ENCODE measurements at regions not wholly inside any gene's neighbourhood (a gene's known extent, or its start where the extent isn't known, plus 50 kb on each side); places are given as distances from the start of the nearest gene placed in this dataset.

DNA sequence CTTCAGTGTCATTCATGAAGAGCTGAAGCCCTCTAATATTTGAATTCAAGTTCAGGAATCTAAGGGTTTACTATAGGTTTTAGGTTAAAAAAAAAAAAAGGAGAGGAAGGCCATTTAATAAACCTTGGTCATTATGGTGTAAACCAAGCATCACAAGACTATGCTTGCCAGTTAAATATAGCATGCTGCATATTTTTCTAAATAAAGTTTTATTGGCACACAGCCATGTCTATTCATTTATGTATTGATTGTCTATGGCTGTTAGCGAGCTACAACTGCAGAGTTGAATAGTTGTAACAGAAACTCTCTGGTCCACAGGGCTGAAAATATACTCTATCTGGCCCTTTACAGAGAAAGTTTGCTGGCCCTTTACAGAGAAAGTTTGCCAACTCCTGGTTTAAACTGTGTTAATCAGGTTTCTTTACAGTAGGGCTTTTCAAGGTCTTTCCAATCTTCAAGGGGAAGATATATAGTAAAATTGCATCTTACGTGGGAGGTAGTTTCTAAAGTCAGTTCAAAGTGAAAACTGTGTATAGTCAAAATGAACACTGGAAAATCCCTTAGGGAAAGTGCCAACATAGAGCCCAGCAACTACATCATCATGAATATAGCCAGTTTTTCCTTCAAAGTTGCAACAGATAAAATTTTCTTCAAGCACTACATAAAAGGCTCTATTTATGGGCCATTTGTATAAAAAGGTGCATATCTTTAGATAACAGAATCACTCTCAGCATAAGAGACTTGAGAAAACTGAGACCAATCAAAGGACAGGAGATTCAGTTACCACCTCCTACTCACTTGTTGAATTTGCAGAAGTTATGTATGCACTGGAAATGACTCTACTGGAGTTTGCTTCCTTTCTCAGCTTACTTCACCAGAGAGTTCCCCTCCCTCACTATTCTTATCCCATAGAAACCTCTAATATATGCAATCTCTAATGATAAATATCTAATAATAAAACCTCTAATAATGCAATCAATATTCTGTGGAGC is 49.7 kb upstream of the FRMD4B start:
- no peak overlapping the region for H3K4me3 ChIP-seq
- H3K27ac ChIP-seq (ENCODE audit: extremely low read depth, low read depth, low read length) = no peak overlapping the region
- no peaks in the 10 kb centered on the region for H4K20me1 ChIP-seq (replicated peaks; ENCODE audit: control insufficient read depth, insufficient read depth, low read length)
- H3K36me3 ChIP-seq (ENCODE audit: control insufficient read depth, insufficient read depth, low read length) = no peaks in the 10 kb centered on the region
- no peaks in the 10 kb centered on the region for H3K79me2 ChIP-seq (ENCODE audit: control insufficient read depth, insufficient read depth, low read length)
- H3K9me3 ChIP-seq (replicated peaks; ENCODE audit: control insufficient read depth, insufficient read depth, low read depth, low read length) = no peaks in the 10 kb centered on the region
- ChIA-PET POLR2A (no interaction called here), CTCF (ENCODE audit: low intra/inter-chr PET ratio) (no interaction called here)
- H3K9ac ChIP-seq (ENCODE audit: insufficient read depth in 1 of 2, low read depth in 2 of 2, low read length in 2 of 2) = no peak overlapping the region
- FAIRE-seq = no peak
- no TSS peak for BruUV-seq (replicated peaks)
- DNase-seq (ENCODE audit: extremely low read depth in 1 of 4, low spot score in 3 of 4) = no peak
- intact Hi-C loops (cut with micrococcal nuclease) (loop anchor here (10.0 kb wide), 1 partner anchor 239 kb away; no protein-coding TSS in a partner anchor), in situ Hi-C loops (cut with MboI) (no loop called here)
- WGBS (ENCODE audit: insufficient coverage, low coverage, missing lambda C conversion rate) = 0% methylated on average over 2 of the region's 2 CpGs
- ATAC-seq = no peak
- TF ChIP-seq SNRNP70 (optimal IDR thresholded peaks at IDR 0.05; ENCODE audit: low read depth, low read length) = no peak
- TF ChIP-seq, protein P1, sequence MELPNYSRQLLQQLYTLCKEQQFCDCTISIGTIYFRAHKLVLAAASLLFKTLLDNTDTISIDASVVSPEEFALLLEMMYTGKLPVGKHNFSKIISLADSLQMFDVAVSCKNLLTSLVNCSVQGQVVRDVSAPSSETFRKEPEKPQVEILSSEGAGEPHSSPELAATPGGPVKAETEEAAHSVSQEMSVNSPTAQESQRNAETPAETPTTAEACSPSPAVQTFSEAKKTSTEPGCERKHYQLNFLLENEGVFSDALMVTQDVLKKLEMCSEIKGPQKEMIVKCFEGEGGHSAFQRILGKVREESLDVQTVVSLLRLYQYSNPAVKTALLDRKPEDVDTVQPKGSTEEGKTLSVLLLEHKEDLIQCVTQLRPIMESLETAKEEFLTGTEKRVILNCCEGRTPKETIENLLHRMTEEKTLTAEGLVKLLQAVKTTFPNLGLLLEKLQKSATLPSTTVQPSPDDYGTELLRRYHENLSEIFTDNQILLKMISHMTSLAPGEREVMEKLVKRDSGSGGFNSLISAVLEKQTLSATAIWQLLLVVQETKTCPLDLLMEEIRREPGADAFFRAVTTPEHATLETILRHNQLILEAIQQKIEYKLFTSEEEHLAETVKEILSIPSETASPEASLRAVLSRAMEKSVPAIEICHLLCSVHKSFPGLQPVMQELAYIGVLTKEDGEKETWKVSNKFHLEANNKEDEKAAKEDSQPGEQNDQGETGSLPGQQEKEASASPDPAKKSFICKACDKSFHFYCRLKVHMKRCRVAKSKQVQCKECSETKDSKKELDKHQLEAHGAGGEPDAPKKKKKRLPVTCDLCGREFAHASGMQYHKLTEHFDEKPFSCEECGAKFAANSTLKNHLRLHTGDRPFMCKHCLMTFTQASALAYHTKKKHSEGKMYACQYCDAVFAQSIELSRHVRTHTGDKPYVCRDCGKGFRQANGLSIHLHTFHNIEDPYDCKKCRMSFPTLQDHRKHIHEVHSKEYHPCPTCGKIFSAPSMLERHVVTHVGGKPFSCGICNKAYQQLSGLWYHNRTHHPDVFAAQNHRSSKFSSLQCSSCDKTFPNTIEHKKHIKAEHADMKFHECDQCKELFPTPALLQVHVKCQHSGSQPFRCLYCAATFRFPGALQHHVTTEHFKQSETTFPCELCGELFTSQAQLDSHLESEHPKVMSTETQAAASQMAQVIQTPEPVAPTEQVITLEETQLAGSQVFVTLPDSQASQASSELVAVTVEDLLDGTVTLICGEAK (IDR thresholded peaks at IDR 0.05) = peak; percentile 59
- TF ChIP-seq, protein P1 (CRISPR knock-in tag; IDR thresholded peaks at IDR 0.05) = no peak
- H3K27me3 ChIP-seq (ENCODE audit: control insufficient read depth in 2 of 2, insufficient read depth in 2 of 2, low read length in 2 of 2) = no peaks in the 10 kb centered on the region
- no peaks in the 10 kb centered on the region for H3K9me1 ChIP-seq (ENCODE audit: control insufficient read depth, insufficient read depth, low read length)
- H2AFZ ChIP-seq (ENCODE audit: low read depth, low read length) = no peak overlapping the region
- H3K4me1 ChIP-seq (replicated peaks in 1 of 2; ENCODE audit: control insufficient read depth in 2 of 2, insufficient read depth in 2 of 2, low read length in 2 of 2) = no peaks in the 10 kb centered on the region
- H3K4me2 ChIP-seq (ENCODE audit: insufficient read depth, low read length) = no peak overlapping the region
